ENCODE measurements at regions not wholly inside any gene's neighbourhood (a gene's known extent, or its start where the extent isn't known, plus 50 kb on each side); places are given as distances from the start of the nearest gene placed in this dataset.

DNA sequence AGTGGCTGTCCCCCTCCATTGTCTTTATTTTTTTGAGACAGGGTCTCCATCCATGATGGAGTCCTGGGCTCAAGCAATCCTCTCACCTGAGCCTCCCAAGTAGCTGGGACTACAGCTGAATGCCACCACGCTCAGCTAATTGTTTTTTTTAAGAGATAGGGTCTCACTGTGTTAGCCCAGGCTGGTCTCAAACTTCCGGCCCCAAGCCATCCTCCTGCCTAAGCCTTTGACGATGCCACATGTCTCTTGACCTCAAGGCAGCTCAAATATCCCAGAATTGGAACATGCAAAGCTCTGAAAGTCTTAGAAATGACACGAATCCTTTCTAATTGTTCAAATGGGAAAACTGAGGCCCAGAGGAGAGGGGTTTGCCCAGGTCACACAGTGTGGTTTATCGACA, 75.4 kb upstream of the ZNF423 start:
- Mint-ChIP-seq H3K27ac (no peak overlapping the region), H3K4me1 (no peaks in the 10 kb centered on the region), H3K27me3 (no peaks in the 10 kb centered on the region), H3K36me3 (no peaks in the 10 kb centered on the region), H3K9me3 (no peaks in the 10 kb centered on the region), H3K4me3 (no peak overlapping the region)
- DNase-seq (no peak), ATAC-seq (ENCODE audit: low read depth in 2 of 2) (no peak)
- H3K36me3 ChIP-seq (ENCODE audit: control insufficient read depth, insufficient read depth, low read length), result no peaks in the 10 kb centered on the region
- H3K4me3 ChIP-seq (ENCODE audit: low read depth, low read length), result no peak overlapping the region
- H3K4me1 ChIP-seq (ENCODE audit: control insufficient read depth, insufficient read depth, low read length, poor library complexity, severe bottlenecking), result no peaks in the 10 kb centered on the region
- H3K27me3 ChIP-seq (ENCODE audit: control insufficient read depth, insufficient read depth, low read length), result no peaks in the 10 kb centered on the region
- no peaks in the 10 kb centered on the region for H3K9me3 ChIP-seq (ENCODE audit: control insufficient read depth in 2 of 2, low read length in 2 of 2)
- H3K27ac ChIP-seq (ENCODE audit: insufficient read depth, low read length, poor library complexity, severe bottlenecking), result no peak overlapping the region

GRCh38 chr16:49931916-49932315, 76.0 kb upstream of the ZNF423 start:
- Mint-ChIP-seq H3K9me3 (no peaks in the 10 kb centered on the region), H3K27me3 (no peaks in the 10 kb centered on the region), H3K27ac (no peak overlapping the region), H3K4me3 (no peak overlapping the region), H3K36me3 (no peaks in the 10 kb centered on the region), H3K4me1 (no peaks in the 10 kb centered on the region)
- H3K27ac ChIP-seq (ENCODE audit: insufficient read depth, low read length, poor library complexity, severe bottlenecking), result no peak overlapping the region
- no peaks in the 10 kb centered on the region for H3K27me3 ChIP-seq (ENCODE audit: control insufficient read depth, insufficient read depth, low read length)
- H3K9me3 ChIP-seq (ENCODE audit: control insufficient read depth in 2 of 2, low read length in 2 of 2), result no peaks in the 10 kb centered on the region
- H3K36me3 ChIP-seq (ENCODE audit: control insufficient read depth, insufficient read depth, low read length), result no peaks in the 10 kb centered on the region
- H3K4me1 ChIP-seq (ENCODE audit: control insufficient read depth, insufficient read depth, low read length, poor library complexity, severe bottlenecking), result no peaks in the 10 kb centered on the region
- DNase-seq (no peak), ATAC-seq (ENCODE audit: low read depth in 2 of 2) (no peak)
- H3K4me3 ChIP-seq (ENCODE audit: low read depth, low read length), result no peak overlapping the region

GRCh38 chr16:49932434-49932833, 76.5 kb upstream of the ZNF423 start:
- Mint-ChIP-seq H3K27me3 (no peaks in the 10 kb centered on the region), H3K4me1 (no peaks in the 10 kb centered on the region), H3K27ac (no peak overlapping the region), H3K4me3 (no peak overlapping the region), H3K36me3 (no peaks in the 10 kb centered on the region), H3K9me3 (no peaks in the 10 kb centered on the region)
- Histone ChIP-seq H3K27ac (ENCODE audit: insufficient read depth, low read length, poor library complexity, severe bottlenecking) (no peak overlapping the region), H3K36me3 (ENCODE audit: control insufficient read depth, insufficient read depth, low read length) (no peaks in the 10 kb centered on the region), H3K4me1 (ENCODE audit: control insufficient read depth, insufficient read depth, low read length, poor library complexity, severe bottlenecking) (no peaks in the 10 kb centered on the region), H3K27me3 (ENCODE audit: control insufficient read depth, insufficient read depth, low read length) (no peaks in the 10 kb centered on the region), H3K4me3 (ENCODE audit: low read depth, low read length) (no peak overlapping the region), H3K9me3 (ENCODE audit: control insufficient read depth in 2 of 2, low read length in 2 of 2) (no peaks in the 10 kb centered on the region)
- ATAC-seq (ENCODE audit: low read depth in 2 of 2) (no peak), DNase-seq (no peak)

DNA sequence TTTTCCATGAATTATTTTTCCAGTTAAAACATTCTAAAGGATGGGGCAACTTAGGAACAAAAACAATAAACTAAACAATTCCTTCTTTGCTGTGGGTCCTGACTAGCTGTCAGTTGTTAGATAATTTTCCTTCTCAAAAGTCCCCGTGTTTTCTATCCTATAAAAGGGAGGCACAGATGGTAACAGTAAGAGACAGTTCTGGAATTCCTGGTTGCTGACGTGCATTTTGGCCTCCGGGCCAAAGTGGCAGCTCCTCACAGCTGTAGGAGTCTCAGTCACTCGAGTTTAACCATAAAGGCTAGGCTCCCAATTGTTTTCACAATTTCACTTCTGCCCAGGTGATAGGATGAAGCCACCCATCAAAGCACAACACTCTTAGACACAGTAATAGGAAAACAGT, 77.0 kb upstream of the ZNF423 start:
- Histone ChIP-seq H3K27me3 (ENCODE audit: control insufficient read depth, insufficient read depth, low read length) (no peaks in the 10 kb centered on the region), H3K4me1 (ENCODE audit: control insufficient read depth, insufficient read depth, low read length, poor library complexity, severe bottlenecking) (no peaks in the 10 kb centered on the region), H3K27ac (ENCODE audit: insufficient read depth, low read length, poor library complexity, severe bottlenecking) (no peak overlapping the region), H3K9me3 (ENCODE audit: control insufficient read depth in 2 of 2, low read length in 2 of 2) (no peaks in the 10 kb centered on the region), H3K4me3 (ENCODE audit: low read depth, low read length) (no peak overlapping the region), H3K36me3 (ENCODE audit: control insufficient read depth, insufficient read depth, low read length) (no peaks in the 10 kb centered on the region)
- no peak for DNase-seq
- Mint-ChIP-seq H3K27ac (no peak overlapping the region), H3K36me3 (no peaks in the 10 kb centered on the region), H3K27me3 (no peaks in the 10 kb centered on the region), H3K9me3 (peaks cover 0 to under 1% (median 0%) of the 10 kb centered on the region in 7 donors), H3K4me1 (no peaks in the 10 kb centered on the region), H3K4me3 (no peak overlapping the region)
- no peak for ATAC-seq (ENCODE audit: low read depth in 2 of 2)

GRCh38 chr16:49936791-49937190, 80.9 kb upstream of the ZNF423 start:
- peaks cover 0 to 1% (median 0%) of the 10 kb centered on the region in 7 donors for H3K9me3 Mint-ChIP-seq
- no peak for ATAC-seq (ENCODE audit: low read depth in 2 of 2)

DNA sequence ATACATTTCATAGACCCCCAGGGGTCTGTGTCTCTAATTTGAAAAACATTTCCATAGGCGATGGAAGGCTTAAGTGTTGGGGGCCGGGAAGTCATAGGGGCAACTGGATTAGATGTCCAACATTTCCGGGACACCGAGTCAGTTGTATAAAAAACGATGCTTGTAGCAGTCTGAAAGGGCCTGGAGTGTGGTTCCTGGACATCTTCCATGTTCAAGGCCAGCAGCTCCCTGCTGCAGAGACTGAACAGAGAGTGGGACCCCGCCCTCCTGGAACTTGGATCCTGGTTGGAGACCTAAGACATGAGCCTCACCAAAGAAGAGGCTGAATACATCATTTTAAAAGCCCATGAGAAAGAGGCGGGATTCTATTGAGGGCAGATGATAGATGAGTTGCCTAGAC, 82.0 kb upstream of the ZNF423 start:
- Mint-ChIP-seq H3K27me3 (peaks cover 16% of the 10 kb centered on the region), H3K27ac (no peak overlapping the region), H3K4me1 (no peaks in the 10 kb centered on the region), H3K36me3 (no peaks in the 10 kb centered on the region), H3K4me3 (no peak overlapping the region), H3K9me3 (peaks cover 0 to 1% (median 0%) of the 10 kb centered on the region in 7 donors)
- no peaks in the 10 kb centered on the region for H3K9me3 ChIP-seq (ENCODE audit: control insufficient read depth in 2 of 2, low read length in 2 of 2)
- H3K27me3 ChIP-seq (ENCODE audit: control insufficient read depth, insufficient read depth, low read length), result no peaks in the 10 kb centered on the region
- H3K4me1 ChIP-seq (ENCODE audit: control insufficient read depth, insufficient read depth, low read length, poor library complexity, severe bottlenecking), result no peaks in the 10 kb centered on the region
- no peaks in the 10 kb centered on the region for H3K36me3 ChIP-seq (ENCODE audit: control insufficient read depth, insufficient read depth, low read length)
- no peak overlapping the region for H3K4me3 ChIP-seq (ENCODE audit: low read depth, low read length)
- ATAC-seq (ENCODE audit: low read depth in 2 of 2), result no peak
- no peak for DNase-seq
- H3K27ac ChIP-seq (ENCODE audit: insufficient read depth, low read length, poor library complexity, severe bottlenecking), result no peak overlapping the region

More at GRCh38 chr16:49936791-49937190, 80.9 kb upstream of the ZNF423 start:
- no peaks in the 10 kb centered on the region for H3K9me3 ChIP-seq (ENCODE audit: control insufficient read depth in 2 of 2, low read length in 2 of 2)
- no peaks in the 10 kb centered on the region for H3K4me1 ChIP-seq (ENCODE audit: control insufficient read depth, insufficient read depth, low read length, poor library complexity, severe bottlenecking)
- H3K36me3 Mint-ChIP-seq, result no peaks in the 10 kb centered on the region
- H3K36me3 ChIP-seq (ENCODE audit: control insufficient read depth, insufficient read depth, low read length), result no peaks in the 10 kb centered on the region
- H3K27me3 Mint-ChIP-seq, result peaks cover 11% of the 10 kb centered on the region
- no peak overlapping the region for H3K4me3 ChIP-seq (ENCODE audit: low read depth, low read length)
- no peak overlapping the region for H3K4me3 Mint-ChIP-seq
- H3K27ac ChIP-seq (ENCODE audit: insufficient read depth, low read length, poor library complexity, severe bottlenecking), result no peak overlapping the region
- DNase-seq, result no peak
- no peaks in the 10 kb centered on the region for H3K27me3 ChIP-seq (ENCODE audit: control insufficient read depth, insufficient read depth, low read length)
- H3K4me1 Mint-ChIP-seq, result no peaks in the 10 kb centered on the region
- H3K27ac Mint-ChIP-seq, result no peak overlapping the region

- Histone ChIP-seq H3K36me3 (ENCODE audit: control insufficient read depth, insufficient read depth, low read length) (no peaks in the 10 kb centered on the region), H3K4me1 (ENCODE audit: control insufficient read depth, insufficient read depth, low read length, poor library complexity, severe bottlenecking) (no peaks in the 10 kb centered on the region), H3K27me3 (ENCODE audit: control insufficient read depth, insufficient read depth, low read length) (no peaks in the 10 kb centered on the region), H3K27ac (ENCODE audit: insufficient read depth, low read length, poor library complexity, severe bottlenecking) (no peak overlapping the region), H3K4me3 (ENCODE audit: low read depth, low read length) (no peak overlapping the region), H3K9me3 (ENCODE audit: control insufficient read depth in 2 of 2, low read length in 2 of 2) (no peaks in the 10 kb centered on the region)
- no peaks in the 10 kb centered on the region for H3K36me3 Mint-ChIP-seq
- H3K4me1 Mint-ChIP-seq, result no peaks in the 10 kb centered on the region
- H3K9me3 Mint-ChIP-seq, result peaks cover 0 to 1% (median 0%) of the 10 kb centered on the region in 7 donors
- DNase-seq (no peak), ATAC-seq (ENCODE audit: low read depth in 2 of 2) (no peak)
- H3K4me3 Mint-ChIP-seq, result no peak overlapping the region
- H3K27ac Mint-ChIP-seq, result no peak overlapping the region
- H3K27me3 Mint-ChIP-seq, result peaks cover 21% of the 10 kb centered on the region
Measured at GRCh38 chr16:49939495-49939894, 83.6 kb upstream of the ZNF423 start.

GRCh38 chr16:49940464-49941224, 84.4 kb upstream of the CNEP1R1 start:
- DNase-seq, result no peak

More at GRCh38 chr16:49940464-49941224, 84.4 kb upstream of the CNEP1R1 start:
- Mint-ChIP-seq H3K36me3 (no peaks in the 10 kb centered on the region), H3K27me3 (peaks cover 21% of the 10 kb centered on the region), H3K9me3 (peaks cover 0 to 1% (median 0%) of the 10 kb centered on the region in 7 donors), H3K4me1 (no peaks in the 10 kb centered on the region), H3K4me3 (no peak overlapping the region), H3K27ac (peak overlapping the region in 1 of 3 donors; percentile 7)
- no peaks in the 10 kb centered on the region for H3K36me3 ChIP-seq (ENCODE audit: control insufficient read depth, insufficient read depth, low read length)
- H3K9me3 ChIP-seq (ENCODE audit: control insufficient read depth in 2 of 2, low read length in 2 of 2), result no peaks in the 10 kb centered on the region
- no peak overlapping the region for H3K4me3 ChIP-seq (ENCODE audit: low read depth, low read length)
- no peak overlapping the region for H3K27ac ChIP-seq (ENCODE audit: insufficient read depth, low read length, poor library complexity, severe bottlenecking)
- no peaks in the 10 kb centered on the region for H3K27me3 ChIP-seq (ENCODE audit: control insufficient read depth, insufficient read depth, low read length)
- H3K4me1 ChIP-seq (ENCODE audit: control insufficient read depth, insufficient read depth, low read length, poor library complexity, severe bottlenecking), result no peaks in the 10 kb centered on the region
- no peak for ATAC-seq (ENCODE audit: low read depth in 2 of 2)
